GM12873 (cell line): ENCODE measurements at regions not wholly inside any gene's neighbourhood (a gene's known extent, or its start where the extent isn't known, plus 50 kb on each side); places are given as distances from the start of the nearest gene placed in this dataset.

Source experiments
- CTCF ChIP-seq: IDR thresholded peaks from 2 replicates; pipeline ENCODE4 v1.5.1; 2012; ENCODE audit warnings: low read depth, mild to moderate bottlenecking, moderate library complexity, low read length, control low read depth; ENCODE audit not compliant: insufficient read depth; ENCODE audit errors: missing control alignments

DNA sequence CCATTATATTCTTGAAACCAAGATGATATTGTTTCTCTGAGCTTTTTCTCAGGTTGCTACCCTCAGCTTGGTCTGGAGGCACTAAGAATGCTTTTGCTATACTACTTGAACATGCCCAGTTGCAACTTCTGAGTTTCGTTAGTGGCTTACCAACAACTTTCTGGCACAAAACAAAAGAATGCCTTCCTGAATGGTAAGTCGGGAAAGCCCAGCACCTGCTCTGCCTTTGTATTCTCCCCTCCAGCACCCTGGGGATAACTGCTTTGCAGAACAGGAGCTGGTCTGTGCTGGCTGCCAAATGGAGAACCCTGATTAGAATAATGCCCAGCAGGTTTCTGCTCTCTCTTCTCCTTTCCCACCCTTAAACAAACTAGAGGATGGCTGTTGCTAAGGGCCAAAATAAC, 149.3 kb downstream of the TGFB2 start:
- no peak for TF ChIP-seq CTCF

DNA sequence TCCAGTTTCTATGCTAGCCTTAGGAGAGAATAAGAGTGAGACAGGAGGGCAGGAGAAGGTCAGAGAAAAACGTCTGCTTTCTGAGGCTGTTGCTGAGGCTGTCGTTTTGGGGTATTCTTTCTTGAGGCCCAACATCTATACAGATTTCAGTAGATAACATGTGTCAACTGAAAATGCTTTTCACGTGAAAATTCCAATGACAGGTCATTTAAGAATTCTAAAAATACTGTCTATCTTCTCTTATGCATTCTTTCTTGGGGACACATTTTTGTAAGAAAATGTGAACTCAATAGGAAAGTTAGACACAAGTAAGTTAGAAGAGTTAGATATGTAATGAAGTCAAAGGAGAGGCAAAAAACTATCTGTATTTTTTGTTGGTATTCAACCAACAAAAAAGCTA, 150.8 kb downstream of the TGFB2 start:
- no peak for TF ChIP-seq CTCF

GRCh38 chr1:218496561-218496960, 151.4 kb downstream of the TGFB2 start:
- TF ChIP-seq CTCF: no peak

DNA sequence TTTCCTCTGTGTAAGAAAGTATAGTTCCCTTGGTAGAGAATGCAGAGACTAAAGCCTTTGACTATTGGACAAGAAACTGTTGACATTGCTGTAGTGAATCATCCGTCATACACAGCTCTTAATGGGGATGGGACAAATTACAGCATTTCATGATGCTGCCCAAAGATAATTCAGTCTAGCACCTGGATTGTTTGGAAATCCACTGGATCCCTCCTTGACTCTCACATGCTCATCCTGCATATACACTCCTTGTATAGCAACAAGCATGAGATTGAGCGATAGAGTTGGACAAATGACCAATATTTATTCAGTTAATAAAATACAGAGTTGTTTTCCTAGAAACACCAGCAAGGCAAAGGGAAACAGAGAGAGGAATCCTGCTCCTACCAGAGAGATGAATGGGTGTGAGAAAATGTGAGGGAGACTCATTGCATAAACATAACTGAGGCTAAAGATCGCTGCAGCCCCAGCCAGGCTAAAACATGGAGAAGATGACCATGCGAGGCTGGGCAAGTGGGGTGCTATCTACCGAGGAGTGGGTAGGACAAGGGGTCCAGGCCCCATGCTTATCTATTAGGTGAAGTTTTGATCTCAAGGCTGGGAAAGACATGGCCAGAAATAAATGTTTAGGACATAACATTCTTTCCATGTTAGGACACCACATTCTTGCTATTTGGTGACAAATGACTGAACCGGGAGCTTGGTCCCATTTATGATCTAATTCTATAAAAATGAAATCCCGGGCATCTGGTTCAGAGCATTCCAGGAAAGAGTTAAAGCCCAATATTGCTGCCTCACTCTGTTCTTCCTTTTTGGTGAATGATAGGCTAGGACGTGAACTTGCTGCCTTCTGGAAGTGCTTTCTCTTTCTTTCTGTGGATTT, 153.2 kb downstream of the TGFB2 start:
- no peak for TF ChIP-seq CTCF

DNA sequence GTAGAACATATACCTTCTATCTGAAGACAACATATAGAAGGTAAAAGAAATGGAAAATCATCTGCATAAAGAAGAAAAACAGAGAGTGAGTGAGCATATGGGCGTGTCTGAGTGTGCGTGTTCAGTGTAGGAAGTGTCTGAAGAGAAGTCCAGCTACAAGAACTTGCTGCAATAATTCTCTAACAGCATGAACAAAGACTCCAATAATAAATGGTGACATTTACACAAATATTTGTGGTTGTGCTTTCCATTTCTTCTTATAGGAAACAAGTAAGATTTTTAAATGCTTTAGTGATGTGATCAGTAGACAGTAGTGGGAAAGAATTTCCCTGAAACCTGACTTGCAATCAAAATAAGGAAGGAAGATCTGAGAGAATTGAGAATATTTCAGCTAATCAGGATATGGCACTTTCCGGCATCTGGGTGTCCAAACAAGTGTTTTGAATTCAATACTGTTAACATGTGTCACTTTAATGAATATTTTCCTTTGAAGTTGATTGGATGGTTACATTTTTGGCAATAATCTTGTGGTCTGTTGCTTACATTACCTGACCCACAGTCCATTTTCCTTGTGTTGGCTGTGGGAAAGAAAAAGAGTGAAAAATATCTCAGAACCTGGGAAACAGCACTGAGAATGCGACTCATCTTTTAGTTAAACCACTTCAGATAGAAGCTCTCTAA, 154.0 kb downstream of the TGFB2 start:
- TF ChIP-seq CTCF: no peak

GRCh38 chr1:218499911-218500310, 154.8 kb downstream of the TGFB2 start:
- no peak for TF ChIP-seq CTCF

GRCh38 chr1:218501161-218501560, 156.0 kb downstream of the TGFB2 start:
- TF ChIP-seq CTCF: no peak
